Heart right ventricle (tissue), 16 donors: ENCODE measurements at regions not wholly inside any gene's neighbourhood (a gene's known extent, or its start where the extent isn't known, plus 50 kb on each side); places are given as distances from the start of the nearest gene placed in this dataset.

Experiments
- ATAC-seq, 8 donors: fragments of 200-7000 bp; cut with Tn5 transposase; one replicate each; pipeline ENCODE4 v1.9.1; 2020; ENCODE audit warnings: mild to moderate bottlenecking in 8 of 8, moderate library complexity in 8 of 8, moderate number of reproducible peaks in 1 of 8
- DNase-seq, 2 donors: peaks; one replicate each; pipeline ENCODE4 v3.0.0-alpha.2; 2020
- H3K27ac ChIP-seq, 10 donors: fragments of 200-600 bp; sonication (generic) in 2 of 10; one replicate each; pipeline versions ENCODE4 v1.5.0 to v1.8.0; 2020 to 2022; ENCODE audit warnings: mild to moderate bottlenecking in 3 of 10
- H3K27me3 ChIP-seq, 7 donors: fragments of 200-600 bp; one replicate each; pipeline ENCODE4 v1.8.0; 2021 to 2022; ENCODE audit warnings: mild to moderate bottlenecking in 2 of 7
- H3K36me3 ChIP-seq, 9 donors: fragments of 200-600 bp; sonication (generic) in 1 of 9; one replicate each; pipeline versions ENCODE4 v1.5.0 to v1.8.0; 2020 to 2022; ENCODE audit warnings: mild to moderate bottlenecking in 2 of 9
- H3K4me1 ChIP-seq, 9 donors: fragments of 200-600 bp; sonication (generic) in 1 of 9; one replicate each; pipeline versions ENCODE4 v1.5.0 to v1.8.0; 2020 to 2022; ENCODE audit warnings: mild to moderate bottlenecking in 4 of 9
- H3K4me3 ChIP-seq, 10 donors: fragments of 200-600 bp; sonication (generic) in 2 of 10; one replicate each; pipeline versions ENCODE4 v1.5.0 to v1.8.0; 2020 to 2022; ENCODE audit warnings: mild to moderate bottlenecking in 7 of 10, moderate library complexity in 2 of 10
- H3K9me3 ChIP-seq, 11 donors: fragments of 200-600 bp in 10 of 11; sonication (generic) in 2 of 11; one replicate each; pipeline versions ENCODE4 v1.5.0 to v1.8.0; 2013 to 2022; ENCODE audit warnings: mild to moderate bottlenecking in 2 of 11, control low read depth in 1 of 11, moderate library complexity in 1 of 11
- CTCF ChIP-seq, 9 donors: fragments of 200-600 bp; sonication (generic) in 2 of 9; IDR thresholded peaks; one replicate each; pipeline versions ENCODE4 v1.5.0 to v1.8.0; 2021 to 2022; ENCODE audit warnings: antibody characterized with exemption in 9 of 9, mild to moderate bottlenecking in 5 of 9, moderate library complexity in 1 of 9
- WGBS, 2 donors: extraction: QIAGEN DNeasy Blood & Tissue Kit; methylation state at CpG; one replicate each; pipeline ENCODE4 v1.1.7; 2013; ENCODE audit warnings: inconsistent platforms in 1 of 2; 5-methylcytosine and 5-hydroxymethylcytosine counted together
- intact Hi-C, 10 donors: fragments of 100-400 bp; cut with DNase I; formaldehyde crosslinking; loops; one replicate each; pipeline versions ENCODE4 v1.11.1 to v1.14.2; 2022
- donor health status: Arrhythmogenic right ventricular cardiomyopathy.
- donor health status: ischemic (EF 13 %, LVEDD 7.1; RV severe dilation, severe dysfunction).
- donor health status: healthy with polysubstance abuse.
- donor health status: DM: no; HTN: yes; CAD: no.
- donor health status: DM: no; HTN: no; CAD: no.
- donor health status: ischemic (EF 25% LVEDD 6.9; RV normal size, moderate dysfunction).
- donor health status: ischemic (EF 25% LVEDD 5.7; RV mildly dilated, moderate dysfunction).
- donor health status: healthy.
- donor health status: DM: yes; HTN: yes; CAD: no.
- donor health status: Ischemic cardiomyopathy.
- donor health status: ischemic (EF 35%, LVEDD 5.7; RV mildly dilated, moderate dysfunction).
- donor health status: nonischemic (EF 11% LVEDD 7.7; RV severe dilation, severe dysfunction).
- donor health status: DM: yes; HTN: yes; CAD: no.
- donor health status: PGD.
- donor health status: ischemic (EF 29% LVEDD 5.4; RV normal size, mild dysfunction).
- donor health status: nonischemic (EF 23%, LVEDD 6.1; RV moderate dilation, normal function).

GRCh38 chr5:9954869-9955268 lies 294.8 kb downstream of the ATPSCKMT start:
- intact Hi-C loops: no loop called here
- peaks cover 0 to 2% (median 0%) of the 10 kb centered on the region in 11 donors for H3K9me3 ChIP-seq
- ATAC-seq (no peak), DNase-seq (no peak)
- H3K27ac ChIP-seq: no peak overlapping the region
- no peaks in the 10 kb centered on the region for H3K36me3 ChIP-seq
- WGBS, 2 donors: 85 to 90% methylated on average over 2 of the region's 2 CpGs
- TF ChIP-seq CTCF (IDR thresholded peaks at IDR 0.05): no peak
- H3K27me3 ChIP-seq: no peaks in the 10 kb centered on the region
- no peak overlapping the region for H3K4me3 ChIP-seq
- H3K4me1 ChIP-seq: no peaks in the 10 kb centered on the region

GRCh38 chr5:9953691-9954090 lies 296.0 kb downstream of the ATPSCKMT start:
- Histone ChIP-seq H3K27me3 (peaks cover 0 to 2% (median 0%) of the 10 kb centered on the region in 7 donors), H3K4me3 (no peak overlapping the region), H3K4me1 (no peaks in the 10 kb centered on the region), H3K27ac (no peak overlapping the region), H3K36me3 (no peaks in the 10 kb centered on the region), H3K9me3 (no peaks in the 10 kb centered on the region)
- 68 to 74% methylated on average over 2 of the region's 2 CpGs for WGBS, 2 donors
- DNase-seq (no peak), ATAC-seq (no peak)
- TF ChIP-seq CTCF (IDR thresholded peaks at IDR 0.05): no peak
- intact Hi-C loops: no loop called here

GRCh38 chr5:9951865-9952516 lies 297.7 kb downstream of the ATPSCKMT start:
- ATAC-seq (no peak), DNase-seq (no peak)
- Histone ChIP-seq H3K9me3 (no peaks in the 10 kb centered on the region), H3K36me3 (no peaks in the 10 kb centered on the region), H3K27me3 (peaks cover 0 to 3% (median 0%) of the 10 kb centered on the region in 7 donors), H3K4me1 (no peaks in the 10 kb centered on the region), H3K4me3 (no peak overlapping the region), H3K27ac (no peak overlapping the region)
- intact Hi-C loops: no loop called here
- 68 to 74% methylated on average over 6 of the region's 6 CpGs for WGBS, 2 donors
- TF ChIP-seq CTCF (IDR thresholded peaks at IDR 0.05): no peak

GRCh38 chr5:9947944-9948343 lies 301.7 kb downstream of the ATPSCKMT start:
- Histone ChIP-seq H3K36me3 (no peaks in the 10 kb centered on the region), H3K27me3 (peaks cover 0 to 3% (median 0%) of the 10 kb centered on the region in 7 donors), H3K27ac (no peak overlapping the region), H3K4me3 (no peak overlapping the region), H3K4me1 (no peaks in the 10 kb centered on the region), H3K9me3 (no peaks in the 10 kb centered on the region)
- intact Hi-C loops: no loop called here
- no peak for ATAC-seq
- DNase-seq: no peak
- 41 to 45% methylated on average over 5 of the region's 5 CpGs for WGBS, 2 donors
- TF ChIP-seq CTCF (IDR thresholded peaks at IDR 0.05): no peak
